Erythroblast (primary cell): ENCODE measurements at regions not wholly inside any gene's neighbourhood (a gene's known extent, or its start where the extent isn't known, plus 50 kb on each side); places are given as distances from the start of the nearest gene placed in this dataset.

ENCODE experiments used
- DNase-seq, 2 experiments: peaks; one replicate each; lab custom pipeline; 2025; lab: John Stamatoyannopoulos, UW
- GATA1 ChIP-seq: IDR thresholded peaks from 2 replicates; pipeline ENCODE4 v1.6.1; 2011; ENCODE audit warnings: low read depth, mild to moderate bottlenecking, control low read depth, low read length, moderate library complexity
- POLR2A ChIP-seq: IDR thresholded peaks from 2 replicates; pipeline ENCODE4 v1.6.1; 2011; ENCODE audit warnings: mild to moderate bottlenecking, low read length

DNA sequence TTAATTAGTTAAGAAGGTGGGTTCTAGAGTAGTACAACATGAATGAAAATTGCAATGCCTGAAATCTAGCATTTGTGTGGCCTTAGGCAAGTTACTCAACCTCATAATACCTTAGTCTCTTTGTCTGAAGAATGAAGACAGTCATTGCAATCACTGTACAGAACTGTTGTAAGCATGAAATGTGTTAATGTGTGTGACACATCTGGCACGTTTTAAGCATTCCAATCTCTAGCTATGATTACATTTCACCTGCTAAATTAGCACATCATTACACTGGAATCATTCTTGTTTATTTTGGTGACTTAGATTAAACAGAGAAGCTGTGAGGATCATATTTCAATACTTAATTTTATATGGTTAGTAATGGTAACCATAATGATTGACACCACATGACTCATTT, 629.7 kb upstream of the KIF2B start:
- no peak for DNase-seq
- TF ChIP-seq GATA1 (no peak), POLR2A (no peak)

DNA sequence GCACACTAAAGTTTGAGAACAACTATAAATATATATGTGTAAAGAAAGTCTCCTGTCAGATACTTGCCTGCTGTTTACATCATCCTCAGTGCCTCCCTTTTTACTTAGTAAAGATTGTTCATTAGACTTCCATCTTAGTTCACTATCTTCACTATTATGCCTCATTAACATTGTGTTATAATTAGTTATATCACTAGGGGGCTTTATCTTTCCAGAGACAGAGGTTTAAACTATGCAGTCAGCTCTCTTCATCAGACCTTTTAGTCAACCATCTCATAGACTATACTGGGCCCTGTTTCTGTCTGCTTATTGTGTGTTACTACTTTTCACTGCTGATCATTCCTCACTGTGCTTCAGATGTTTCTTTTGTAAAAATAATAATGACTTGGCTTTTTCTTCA, 630.8 kb upstream of the KIF2B start:
- TF ChIP-seq GATA1 (no peak), POLR2A (no peak)
- DNase-seq: no peak

DNA sequence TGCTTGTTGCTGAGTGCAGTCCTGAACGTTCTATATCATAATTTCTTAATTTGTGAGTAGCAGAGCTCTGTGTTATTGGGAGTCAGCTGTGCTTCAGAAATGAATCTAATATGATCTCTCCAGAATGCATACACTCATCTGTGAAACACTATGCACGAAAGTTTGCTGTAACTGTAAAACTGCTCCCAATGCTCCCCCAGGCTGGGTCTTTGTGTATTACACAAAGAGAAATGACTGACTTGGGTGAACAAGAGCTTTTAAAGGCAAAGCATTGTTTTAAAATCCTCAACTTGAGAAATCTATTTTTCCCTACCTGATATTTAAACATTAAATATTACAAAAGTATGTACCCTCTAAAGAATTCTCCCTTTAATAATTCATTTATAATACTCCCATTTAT, 636.7 kb upstream of the KIF2B start:
- no peak for TF ChIP-seq POLR2A
- no peak for TF ChIP-seq GATA1
- no peak for DNase-seq

DNA sequence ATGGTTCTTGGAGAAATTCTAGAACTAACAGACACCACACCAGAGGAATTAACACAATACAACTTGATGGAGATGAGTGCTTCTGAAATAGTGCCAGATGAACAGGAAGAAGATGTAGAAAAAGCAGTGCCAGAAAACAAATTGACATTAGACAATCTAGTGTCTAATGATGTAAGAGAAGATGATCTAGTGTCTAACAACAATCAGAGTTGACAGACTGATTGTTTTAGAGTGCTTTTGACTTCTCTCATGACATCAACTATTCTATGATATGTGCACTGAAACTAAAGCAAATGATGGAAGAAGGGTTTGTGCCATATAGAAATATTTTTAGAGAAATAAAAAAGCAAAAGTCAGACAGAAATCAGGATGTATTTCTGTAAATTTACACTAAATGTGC, 646.1 kb upstream of the KIF2B start:
- DNase-seq: no peak
- TF ChIP-seq POLR2A (no peak), GATA1 (no peak)

DNA sequence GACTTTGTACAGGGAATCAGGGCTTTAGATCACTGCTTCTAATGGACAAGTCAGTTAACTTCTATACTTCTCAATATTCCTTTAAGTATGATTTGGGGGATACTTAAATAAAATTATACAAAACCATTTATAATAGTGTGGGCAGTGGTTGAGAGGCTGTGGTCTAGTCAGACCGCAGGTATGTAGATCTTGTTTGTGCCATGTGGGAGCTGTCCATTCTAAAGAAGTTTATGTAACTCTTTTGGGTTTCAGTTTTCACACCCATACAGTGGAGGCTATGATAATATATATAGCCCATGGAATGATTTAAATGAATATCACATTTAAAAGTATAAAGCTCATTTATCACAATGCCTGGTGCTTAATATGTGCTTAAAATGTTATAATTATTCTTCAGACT, 654.3 kb upstream of the KIF2B start:
- TF ChIP-seq POLR2A: no peak
- TF ChIP-seq GATA1: no peak
- DNase-seq: no peak

DNA sequence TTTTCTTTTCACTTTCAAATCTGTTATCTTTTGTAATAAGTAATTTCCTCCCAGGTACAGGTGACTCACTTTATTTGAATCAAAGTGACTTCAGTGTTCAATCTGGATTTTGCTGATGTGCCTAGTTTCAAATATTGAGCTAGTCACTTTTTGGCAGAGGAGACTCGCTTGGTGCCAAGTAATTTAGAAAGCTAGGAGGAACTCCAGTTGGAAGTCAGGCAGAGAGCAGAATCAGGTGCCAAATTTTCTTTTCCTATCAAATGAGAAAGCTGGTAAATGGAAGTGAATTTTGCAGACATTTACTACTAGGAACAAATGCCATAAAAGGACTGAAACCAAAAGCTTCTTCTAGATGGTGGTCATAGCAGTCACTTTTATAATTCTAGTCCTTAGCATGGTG, 656.0 kb upstream of the KIF2B start:
- no peak for DNase-seq
- TF ChIP-seq POLR2A (no peak), GATA1 (no peak)

DNA sequence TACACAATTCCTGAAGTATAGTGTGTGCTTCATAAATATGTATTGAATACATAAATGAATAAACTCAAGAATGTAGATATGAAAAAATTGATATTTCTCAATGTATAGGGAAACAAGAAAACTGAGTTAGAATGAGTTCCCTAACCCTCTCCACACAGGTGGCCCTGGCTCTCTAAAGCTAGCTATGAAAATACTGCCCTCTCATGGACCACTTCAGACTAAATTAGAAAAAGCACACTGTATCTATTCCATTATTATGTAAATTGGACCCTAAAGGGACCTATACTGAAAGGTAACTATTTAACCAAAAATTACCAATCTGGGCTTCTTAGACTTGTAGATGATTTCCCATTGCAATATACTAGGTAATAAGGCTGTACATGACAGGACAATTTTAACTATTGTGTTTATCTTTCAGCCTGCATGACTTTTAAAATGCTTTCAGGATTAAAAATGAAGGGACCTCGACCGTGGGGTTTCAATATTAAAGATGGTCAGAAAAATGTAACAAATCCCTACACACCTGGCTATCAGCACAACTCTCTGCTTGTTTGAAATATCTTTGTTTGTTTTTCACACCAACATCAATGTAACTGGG, 672.5 kb upstream of the KIF2B start:
- TF ChIP-seq POLR2A: no peak
- TF ChIP-seq GATA1: no peak
- DNase-seq: no peak

DNA sequence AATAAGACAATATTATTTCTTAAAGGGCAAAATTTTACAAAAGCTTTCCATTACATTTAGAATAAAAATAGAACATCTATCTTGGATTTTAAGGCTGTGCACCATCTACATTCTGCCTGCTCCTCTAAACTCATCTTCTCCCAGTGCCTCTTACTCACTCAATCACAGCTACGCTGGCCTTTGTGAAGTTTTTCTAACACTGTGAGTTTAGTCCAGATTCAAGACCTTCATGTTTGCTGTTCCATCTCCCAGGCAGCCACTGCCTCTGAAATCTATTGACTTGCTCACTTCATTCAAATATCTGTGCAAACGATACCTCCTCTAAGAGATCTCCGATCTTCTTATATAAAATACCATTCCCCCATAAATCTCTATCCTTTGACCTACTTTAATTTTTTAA, 673.4 kb upstream of the KIF2B start:
- TF ChIP-seq GATA1: no peak
- no peak for TF ChIP-seq POLR2A
- no peak for DNase-seq

DNA sequence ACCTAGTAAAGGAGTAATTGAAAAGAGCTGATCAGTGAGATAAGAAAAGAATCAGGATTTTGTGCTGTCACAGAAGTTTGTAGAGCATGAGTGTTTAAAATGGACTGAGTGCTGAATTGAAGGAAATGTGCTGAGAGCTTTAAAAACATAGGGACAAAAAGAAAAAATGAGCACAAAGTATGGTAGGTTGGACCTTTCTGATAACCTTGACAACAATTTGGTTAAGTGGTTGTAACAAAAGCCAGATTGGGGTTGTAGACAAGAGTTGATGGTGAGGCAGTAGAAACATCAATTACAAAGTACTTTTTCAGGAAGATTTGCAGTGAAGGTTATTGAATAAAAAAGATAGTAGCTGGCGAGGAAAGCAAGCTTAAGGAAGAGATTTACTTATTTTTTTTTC, 674.7 kb upstream of the KIF2B start:
- TF ChIP-seq POLR2A: no peak
- no peak for TF ChIP-seq GATA1
- no peak for DNase-seq

DNA sequence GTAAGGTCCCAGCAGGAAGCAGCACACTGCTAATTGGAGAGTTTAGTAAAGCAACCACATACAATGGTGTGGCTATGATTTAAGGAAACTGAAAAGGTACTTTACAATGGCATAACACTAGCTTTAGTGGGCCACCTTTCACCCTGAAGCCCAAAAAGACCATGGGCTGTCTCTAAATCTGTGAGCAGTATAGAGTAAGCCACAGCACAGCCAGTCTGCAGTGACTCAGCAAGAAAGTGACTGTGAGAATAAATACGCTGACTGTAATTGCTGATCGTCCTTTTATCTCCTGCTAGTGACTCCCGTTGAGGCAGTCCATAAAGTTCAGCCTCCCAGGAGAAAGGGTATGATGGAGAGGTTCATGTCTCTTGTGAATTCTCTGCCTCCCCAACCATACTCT, 679.8 kb upstream of the KIF2B start:
- no peak for DNase-seq
- TF ChIP-seq GATA1: no peak
- TF ChIP-seq POLR2A: no peak

DNA sequence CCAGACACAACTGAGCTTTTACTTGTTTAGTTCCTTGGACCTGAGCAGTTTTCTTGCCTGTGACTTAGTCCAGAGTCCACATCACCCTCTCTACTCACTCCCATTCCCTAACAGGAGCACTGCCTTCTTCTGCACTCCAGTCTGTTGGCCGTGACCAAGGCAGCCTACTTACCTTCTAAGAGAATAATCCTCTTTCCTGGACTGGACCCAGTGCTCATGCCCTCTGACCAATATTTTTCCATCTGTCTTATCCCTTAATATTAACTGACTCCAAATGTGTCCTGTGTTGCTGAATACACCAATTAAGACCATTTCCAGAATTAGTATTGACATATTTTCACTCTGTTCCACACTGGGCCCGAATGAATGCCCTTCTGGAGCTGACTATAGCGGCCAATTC, 681.0 kb upstream of the KIF2B start:
- no peak for DNase-seq
- TF ChIP-seq POLR2A: no peak
- TF ChIP-seq GATA1: no peak

DNA sequence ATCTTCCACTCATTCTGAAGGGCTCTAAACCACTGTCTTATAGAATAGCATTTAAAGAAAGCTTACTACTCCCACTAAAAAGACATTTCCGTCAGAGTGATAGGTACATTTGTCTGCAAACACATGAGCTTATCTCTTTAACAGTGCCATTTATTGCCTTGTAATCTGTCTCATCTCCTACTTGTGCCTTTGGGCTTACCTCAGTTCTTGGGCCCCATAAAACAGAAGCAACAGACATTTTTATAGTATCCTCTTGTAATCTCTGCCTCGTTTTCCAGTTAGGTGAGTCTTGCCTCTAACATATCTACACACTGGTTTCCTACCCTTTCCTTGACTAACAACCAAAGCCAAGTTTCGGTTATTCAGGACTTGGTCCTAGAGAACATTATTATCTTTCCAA, 681.4 kb upstream of the KIF2B start:
- no peak for DNase-seq
- TF ChIP-seq POLR2A: no peak
- no peak for TF ChIP-seq GATA1

DNA sequence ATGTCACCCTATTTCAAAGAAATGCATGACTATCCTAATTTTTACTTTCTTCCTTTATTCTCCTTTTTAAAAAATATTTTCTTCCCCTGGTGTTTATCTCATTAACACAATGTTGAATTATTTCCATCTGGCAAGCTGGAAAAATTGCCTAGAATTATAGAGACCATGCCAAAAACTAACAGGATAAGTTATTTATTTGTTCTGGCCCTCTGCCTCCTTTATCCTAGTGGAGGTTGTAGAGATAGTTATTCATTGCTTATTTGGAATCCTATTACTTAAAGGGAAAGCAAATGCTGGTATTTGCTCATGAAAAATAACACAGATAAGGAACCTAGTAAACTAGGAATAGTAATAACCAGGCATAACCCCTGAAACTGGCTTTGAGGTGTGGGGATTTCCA, 684.9 kb upstream of the KIF2B start:
- DNase-seq: no peak
- TF ChIP-seq GATA1 (no peak), POLR2A (no peak)

DNA sequence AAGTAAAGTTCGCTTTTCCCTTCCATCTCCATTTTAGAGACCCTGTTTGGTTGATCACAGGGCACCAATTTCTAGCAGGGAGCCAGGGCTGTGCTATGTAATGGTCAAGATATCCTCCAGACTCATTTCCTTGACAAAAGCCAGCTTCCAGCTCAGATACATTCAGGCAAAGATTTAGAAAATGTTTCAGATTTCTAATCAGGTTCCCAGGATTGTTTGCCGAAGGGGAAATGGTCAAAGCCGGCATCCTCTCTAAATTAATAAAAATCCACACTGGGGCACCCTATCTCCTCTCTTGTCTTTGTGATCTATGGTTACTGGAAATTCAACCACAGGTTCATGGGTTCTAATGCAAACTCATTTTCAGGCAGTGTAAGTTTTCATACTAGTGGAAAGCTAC, 686.8 kb upstream of the KIF2B start:
- DNase-seq: no peak

DNA sequence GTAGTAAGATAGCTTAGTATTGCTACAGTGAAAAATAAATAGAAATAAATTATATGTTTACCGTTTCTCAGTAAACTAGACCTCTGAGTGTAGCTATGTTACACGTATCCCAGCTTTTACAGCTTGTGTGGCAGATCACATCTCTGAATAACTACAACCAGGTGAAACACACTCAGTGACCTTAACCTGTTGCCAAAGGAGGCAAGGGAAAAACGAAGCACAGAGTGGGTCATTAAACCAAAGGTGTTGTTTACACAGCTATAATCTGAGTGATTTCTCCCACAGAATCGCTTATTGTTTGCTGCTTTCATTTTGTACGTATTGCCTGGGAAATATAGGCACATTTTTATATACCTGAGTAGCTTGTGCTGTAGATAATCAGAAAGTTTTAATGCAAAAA, 688.2 kb upstream of the KIF2B start:
- DNase-seq: no peak
- no peak for TF ChIP-seq POLR2A
- no peak for TF ChIP-seq GATA1

More for the DNA sequence above, 686.8 kb upstream of the KIF2B start:
- no peak for TF ChIP-seq GATA1
- no peak for TF ChIP-seq POLR2A

DNA sequence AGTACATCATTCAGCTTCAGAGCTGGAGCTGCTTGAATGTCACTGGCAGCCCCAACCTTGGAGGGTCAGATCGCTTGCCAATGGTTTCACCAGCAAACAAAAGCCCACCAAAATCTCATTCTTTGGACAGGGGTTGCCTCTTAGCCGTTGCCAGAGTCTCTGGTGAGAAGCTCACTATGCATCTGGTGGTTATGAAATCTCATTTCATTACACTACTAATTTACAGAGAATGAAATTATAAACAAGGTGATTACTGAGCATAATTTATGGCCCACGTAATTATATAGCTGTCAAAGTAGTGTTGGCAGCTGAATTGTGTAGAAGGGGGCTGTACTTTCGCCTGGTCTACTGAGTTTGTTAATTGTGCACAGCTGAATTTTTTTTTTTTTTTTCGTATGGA, 688.9 kb upstream of the KIF2B start:
- no peak for DNase-seq
- TF ChIP-seq GATA1: no peak
